ENCODE measurements at regions not wholly inside any gene's neighbourhood (a gene's known extent, or its start where the extent isn't known, plus 50 kb on each side); places are given as distances from the start of the nearest gene placed in this dataset.
A peak's percentile ranks its signal among the peaks of the same experiment; 100 is the strongest.

DNA sequence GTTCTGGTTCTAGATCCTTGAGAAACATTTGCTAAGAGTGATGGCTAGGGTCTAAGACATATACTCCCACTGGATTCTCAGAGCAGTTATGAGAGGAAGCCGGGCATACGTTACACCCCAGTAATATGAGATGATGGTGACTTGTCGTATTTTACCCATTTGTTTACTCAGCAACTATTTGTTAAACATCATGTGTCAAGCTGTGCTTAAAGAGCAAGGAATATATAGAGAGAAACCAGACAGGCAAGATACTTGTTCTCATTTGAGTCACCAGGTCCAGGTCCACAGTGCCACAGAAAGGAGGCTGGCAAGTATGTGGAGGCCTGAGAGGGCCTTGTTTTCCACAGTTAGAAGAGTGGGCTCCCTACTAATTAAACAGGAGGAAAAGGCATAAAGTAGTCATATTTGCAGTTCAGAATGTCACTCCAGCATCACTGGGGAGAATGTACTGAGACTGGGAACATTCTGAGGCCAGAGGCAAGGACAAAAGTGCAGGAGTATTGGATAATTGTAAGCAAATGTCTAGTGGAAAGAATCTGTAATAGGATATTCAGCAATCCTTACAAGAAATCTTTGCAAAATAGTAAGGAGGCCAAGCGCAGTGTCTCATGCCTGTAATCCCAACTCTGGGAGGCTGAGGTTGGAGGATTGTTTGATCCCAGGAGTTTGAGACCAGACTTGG is 142.2 kb downstream of the IRS2 start:
- no peak for DNase-seq

GRCh38 chr13:109642358-109642757 is 144.0 kb downstream of the IRS2 start:
- DNase-seq = peak; percentile 23

- no peak for DNase-seq
Observed at GRCh38 chr13:109636736-109637135, 149.6 kb downstream of the IRS2 start.

- DNase-seq = no peak
Observed at GRCh38 chr13:109631069-109631468, 155.3 kb downstream of the IRS2 start.

DNA sequence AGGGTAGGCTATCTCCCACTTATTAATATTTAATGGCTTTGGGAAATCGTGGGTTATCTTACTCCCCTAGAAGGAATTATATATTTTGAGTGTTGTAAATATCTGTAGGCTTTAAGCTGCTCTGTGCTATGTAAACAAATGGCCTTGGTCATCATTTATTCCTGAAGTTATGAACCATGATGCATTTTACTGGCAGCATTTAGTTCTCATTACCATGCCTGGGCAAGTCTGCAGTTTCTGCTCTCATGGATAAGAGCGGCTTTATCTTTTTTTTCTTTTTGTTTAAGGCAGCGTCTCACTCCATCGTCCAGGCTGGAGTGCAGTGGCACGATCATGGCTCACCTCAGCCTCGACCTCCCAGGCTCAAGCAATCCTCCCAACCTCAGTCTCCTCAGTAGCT is 156.1 kb downstream of the IRS2 start:
- DNase-seq = no peak

GRCh38 chr13:109629737-109630136 is 156.6 kb downstream of the IRS2 start:
- DNase-seq = no peak

GRCh38 chr13:109628251-109628699 is 158.1 kb downstream of the IRS2 start:
- DNase-seq = no peak

- no peak for DNase-seq
Observed at GRCh38 chr13:109627649-109628048, 158.7 kb downstream of the IRS2 start.

DNA sequence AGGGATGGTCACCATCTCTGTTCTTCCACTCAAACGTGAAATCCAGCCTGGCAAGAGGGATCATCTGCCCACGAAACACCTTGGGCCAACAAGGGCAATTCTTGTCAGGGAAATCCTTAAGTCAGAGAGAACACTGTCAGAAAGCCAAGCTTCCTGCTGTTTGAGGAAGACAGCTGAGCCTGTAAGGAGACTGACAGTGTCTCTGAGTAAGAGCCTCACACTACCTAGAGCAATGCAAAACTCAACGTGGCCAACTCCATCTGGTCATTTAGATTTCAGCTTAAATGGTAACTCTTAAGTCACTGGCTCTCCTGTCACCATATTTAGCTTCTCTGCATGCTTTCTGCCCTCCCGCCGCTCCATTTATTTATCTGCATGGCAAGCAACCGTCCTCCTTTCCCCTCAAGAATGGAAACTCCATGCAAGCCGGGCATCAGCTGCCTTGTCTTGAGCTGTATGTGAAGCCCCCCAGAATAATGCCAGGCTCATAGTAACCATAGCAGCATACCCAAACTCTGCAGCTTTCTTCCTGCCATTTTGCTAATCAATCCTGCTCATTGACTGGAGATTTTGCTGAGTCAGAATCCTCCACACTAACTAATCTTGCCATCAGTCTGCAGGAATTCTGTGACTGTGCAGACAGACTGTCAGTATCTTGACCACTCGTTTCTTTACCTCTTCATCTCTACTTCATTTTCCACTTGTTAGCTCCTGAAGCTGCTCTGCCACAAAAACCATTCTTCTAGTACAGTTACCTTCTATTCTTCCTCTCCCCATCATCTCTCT is 159.8 kb downstream of the IRS2 start:
- peak; percentile 22 for DNase-seq

- DNase-seq = no peak
Observed at GRCh38 chr13:109625156-109625555, 161.2 kb downstream of the IRS2 start.

GRCh38 chr13:109622006-109622405 is 164.4 kb downstream of the IRS2 start:
- DNase-seq = no peak

- DNase-seq = no peak
Observed at GRCh38 chr13:109615721-109616420, 170.5 kb downstream of the IRS2 start.

GRCh38 chr13:109611912-109612691 is 174.3 kb downstream of the IRS2 start:
- DNase-seq = no peak

- DNase-seq = peak; percentile 63
Observed at GRCh38 chr13:109610517-109610916, 175.9 kb downstream of the IRS2 start.

- no peak for DNase-seq
Observed at GRCh38 chr13:109608503-109608902, 177.9 kb downstream of the IRS2 start.

DNA sequence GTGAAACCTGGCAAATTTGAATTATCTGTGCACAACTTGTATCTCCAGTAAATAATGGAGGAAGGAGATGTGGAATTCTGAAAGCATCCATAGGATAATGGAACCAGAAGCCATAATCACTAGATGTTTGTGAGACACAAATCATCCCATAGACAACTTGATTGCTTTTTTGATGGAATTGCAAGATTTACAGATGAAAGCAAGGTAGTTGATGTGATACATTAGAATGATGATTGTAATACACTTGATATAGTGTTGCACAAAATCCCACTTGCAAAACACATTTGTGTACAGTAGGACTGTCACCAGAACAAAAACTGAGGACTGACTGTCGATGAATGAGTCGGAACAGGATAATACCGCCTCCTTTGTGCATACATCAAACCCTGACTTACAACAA is 178.3 kb downstream of the IRS2 start:
- no peak for DNase-seq

DNA sequence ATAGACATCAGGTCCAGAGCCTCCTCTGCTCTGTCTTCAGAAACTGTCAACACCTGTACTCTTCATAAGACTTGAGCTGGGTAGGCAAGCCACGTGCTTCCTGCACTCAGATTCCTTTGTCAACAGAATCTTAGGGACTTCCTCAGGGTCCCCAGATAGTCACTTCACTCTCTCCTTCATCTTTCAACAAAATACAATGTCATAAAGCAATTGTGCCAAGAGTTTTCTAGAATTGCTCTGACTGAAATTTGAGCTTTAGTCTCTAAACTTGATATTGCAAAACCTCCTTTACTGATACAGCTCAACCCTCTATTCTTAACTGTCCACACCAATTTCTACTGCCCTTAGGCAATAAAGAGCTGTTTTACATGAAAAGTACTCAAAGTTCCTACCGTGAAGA is 179.9 kb downstream of the IRS2 start:
- DNase-seq = no peak

- DNase-seq = no peak
Observed at GRCh38 chr13:109605846-109606245, 180.5 kb downstream of the IRS2 start.

GRCh38 chr13:109604894-109605293 is 181.5 kb downstream of the IRS2 start:
- DNase-seq = no peak

DNA sequence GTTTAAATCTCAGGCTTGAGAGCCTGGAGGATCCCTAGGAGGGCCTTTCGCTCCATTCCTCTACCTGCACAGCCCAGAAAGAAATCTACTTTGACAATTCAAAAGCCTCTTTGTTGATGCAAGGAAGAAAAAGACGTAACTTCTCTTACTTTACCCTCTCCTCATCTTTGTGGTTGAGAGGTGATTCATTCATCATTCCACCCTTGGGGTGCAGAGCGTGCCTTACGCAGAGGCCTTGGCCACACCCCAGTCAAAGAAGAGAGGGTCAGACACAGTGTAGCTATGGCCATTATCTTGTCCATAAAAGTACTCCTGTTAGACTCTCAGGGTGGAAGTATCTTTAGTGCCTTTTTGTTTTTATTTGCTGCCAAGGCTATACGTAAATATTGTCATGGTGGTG is 184.0 kb downstream of the IRS2 start:
- no peak for DNase-seq

DNA sequence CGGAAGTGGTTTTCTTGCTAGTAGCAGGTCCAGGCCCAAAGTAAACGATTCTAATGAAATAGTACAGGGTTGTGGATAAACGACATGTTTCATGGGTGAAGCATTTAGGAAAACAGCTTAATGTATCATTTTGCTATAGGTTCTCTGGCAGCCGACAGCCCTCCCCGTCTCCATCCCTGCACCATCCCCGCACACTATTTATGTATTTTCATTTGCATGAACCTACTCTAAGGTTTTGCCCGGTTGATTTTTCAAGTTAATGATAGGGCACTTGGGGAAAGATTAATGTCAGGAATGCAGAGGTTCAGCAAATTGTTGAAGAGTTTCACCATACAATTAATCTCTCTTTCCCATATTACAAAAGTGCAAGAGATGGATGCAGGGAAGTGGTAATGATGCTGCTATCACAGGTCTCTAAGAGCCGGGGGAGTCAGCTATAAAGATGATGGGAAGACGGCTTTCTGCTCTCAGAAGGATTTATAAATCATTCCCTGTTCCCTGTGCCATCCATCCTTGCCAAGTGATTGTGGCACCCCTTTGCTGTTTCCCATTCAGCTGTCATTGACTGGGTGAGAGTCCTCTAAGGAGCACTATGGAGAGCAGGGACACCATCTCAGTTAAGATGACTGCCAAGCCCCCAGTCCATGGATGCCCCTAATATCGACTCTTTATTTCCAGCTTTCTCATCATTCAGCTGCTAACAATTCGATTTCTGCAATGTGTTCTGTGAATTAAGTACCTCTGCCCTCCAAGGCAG is 186.3 kb downstream of the IRS2 start:
- DNase-seq = no peak

GRCh38 chr13:109595471-109595870 is 190.9 kb downstream of the IRS2 start:
- no peak for DNase-seq
